ENCODE measurements at regions not wholly inside any gene's neighbourhood (a gene's known extent, or its start where the extent isn't known, plus 50 kb on each side); places are given as distances from the start of the nearest gene placed in this dataset.
"Not testable (repeated sequence)": the region's sequence is repeated elsewhere in the genome, so short reads cannot be mapped to it uniquely, and the experiment has no call there.

GRCh38 chr6:70360921-70361320 is 52.4 kb upstream of the FAM135A start:
- DNase-seq; ATAC-seq; H3K4me3 ChIP-seq (ENCODE audit: low read length); H3K4me1 ChIP-seq (ENCODE audit: control insufficient read depth, insufficient read depth, low read length); H3K27ac ChIP-seq (ENCODE audit: low read length); H3K9me3 ChIP-seq (ENCODE audit: control insufficient read depth, low read length); H3K27me3 ChIP-seq (ENCODE audit: control insufficient read depth, insufficient read depth): not testable (repeated sequence)
- intact Hi-C loops (cut with DNase I): loop anchor here in 1 of 4 donors (10.0 kb wide), 1 partner anchor 46 kb away; no protein-coding TSS in a partner anchor
- WGBS: 89% methylated on average over 5 of the region's 5 CpGs

GRCh38 chr6:70353448-70353847 is 50.6 kb upstream of the COL9A1 start:
- H3K27me3 ChIP-seq (ENCODE audit: control insufficient read depth, insufficient read depth): no peaks in the 10 kb centered on the region
- H3K27ac ChIP-seq (ENCODE audit: low read length): no peak overlapping the region
- intact Hi-C loops (cut with DNase I): no loop called here
- H3K4me3 ChIP-seq (ENCODE audit: low read length): no peak overlapping the region
- H3K4me1 ChIP-seq (ENCODE audit: control insufficient read depth, insufficient read depth, low read length): no peaks in the 10 kb centered on the region
- H3K9me3 ChIP-seq (ENCODE audit: control insufficient read depth, low read length): no peaks in the 10 kb centered on the region
- ATAC-seq (no peak), DNase-seq (no peak)
- WGBS: 32% methylated on average over 2 of the region's 2 CpGs

All from right cardiac atrium (tissue), 5 donors.